Erythroblast (primary cell): ENCODE measurements at regions not wholly inside any gene's neighbourhood (a gene's known extent, or its start where the extent isn't known, plus 50 kb on each side); places are given as distances from the start of the nearest gene placed in this dataset.

ENCODE experiments used
- GATA1 ChIP-seq: IDR thresholded peaks from 2 replicates; pipeline ENCODE4 v1.6.1; 2011; ENCODE audit warnings: low read depth, mild to moderate bottlenecking, control low read depth, low read length, moderate library complexity
- POLR2A ChIP-seq: IDR thresholded peaks from 2 replicates; pipeline ENCODE4 v1.6.1; 2011; ENCODE audit warnings: mild to moderate bottlenecking, low read length

- TF ChIP-seq POLR2A = no peak
- TF ChIP-seq GATA1 = no peak
These were observed 203.6 kb upstream of the CIBAR2 start for GRCh38 chr16:85315866-85316265.
